HS-5 (cell line): ENCODE measurements at regions not wholly inside any gene's neighbourhood (a gene's known extent, or its start where the extent isn't known, plus 50 kb on each side); places are given as distances from the start of the nearest gene placed in this dataset.
"Not testable (repeated sequence)": the region's sequence is repeated elsewhere in the genome, so short reads cannot be mapped to it uniquely, and the experiment has no call there.

Experiments used
- DNase-seq: peaks from one replicate; pipeline ENCODE4 v3.0.0-alpha.2; 2012; ENCODE audit warnings: low read depth

DNA sequence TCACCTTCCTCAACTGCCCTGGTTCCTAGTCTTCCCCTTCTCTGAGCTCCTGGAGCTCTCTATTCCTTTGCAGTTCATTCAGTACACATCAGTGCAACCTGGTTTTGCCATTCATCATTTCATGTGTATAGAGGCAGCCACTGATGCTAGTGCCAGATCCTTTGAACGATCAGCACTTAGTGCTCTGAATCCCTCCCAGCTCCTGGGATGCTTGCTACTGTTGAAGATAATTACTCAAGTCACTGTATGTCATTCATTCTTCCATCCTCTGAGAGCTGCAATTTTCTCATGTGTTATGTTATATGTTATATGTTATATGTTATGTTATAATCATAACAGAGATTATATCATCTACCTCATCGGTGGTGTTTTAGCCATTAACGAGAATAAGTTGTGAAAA is 98.5 kb upstream of the UXS1 start:
- no peak for DNase-seq

DNA sequence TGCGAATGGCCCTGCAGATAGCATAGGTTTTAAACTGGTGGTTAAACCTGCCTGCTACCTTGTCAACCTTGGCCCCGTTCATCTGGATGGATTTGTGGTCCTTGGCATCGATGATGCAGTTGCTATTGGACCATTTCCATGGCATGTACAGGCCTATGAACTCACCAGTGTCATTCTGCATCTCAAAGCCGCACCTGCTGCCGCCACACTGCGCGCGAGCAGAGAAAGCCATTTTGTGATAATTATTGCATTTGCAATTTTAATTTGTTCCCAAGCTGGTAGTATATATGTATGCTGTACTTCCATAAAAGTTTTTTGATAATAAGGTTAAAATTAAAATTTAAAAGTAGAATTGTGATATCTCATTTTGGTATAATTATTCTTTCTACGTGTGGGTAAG is 94.8 kb upstream of the UXS1 start:
- DNase-seq, result no peak

DNA sequence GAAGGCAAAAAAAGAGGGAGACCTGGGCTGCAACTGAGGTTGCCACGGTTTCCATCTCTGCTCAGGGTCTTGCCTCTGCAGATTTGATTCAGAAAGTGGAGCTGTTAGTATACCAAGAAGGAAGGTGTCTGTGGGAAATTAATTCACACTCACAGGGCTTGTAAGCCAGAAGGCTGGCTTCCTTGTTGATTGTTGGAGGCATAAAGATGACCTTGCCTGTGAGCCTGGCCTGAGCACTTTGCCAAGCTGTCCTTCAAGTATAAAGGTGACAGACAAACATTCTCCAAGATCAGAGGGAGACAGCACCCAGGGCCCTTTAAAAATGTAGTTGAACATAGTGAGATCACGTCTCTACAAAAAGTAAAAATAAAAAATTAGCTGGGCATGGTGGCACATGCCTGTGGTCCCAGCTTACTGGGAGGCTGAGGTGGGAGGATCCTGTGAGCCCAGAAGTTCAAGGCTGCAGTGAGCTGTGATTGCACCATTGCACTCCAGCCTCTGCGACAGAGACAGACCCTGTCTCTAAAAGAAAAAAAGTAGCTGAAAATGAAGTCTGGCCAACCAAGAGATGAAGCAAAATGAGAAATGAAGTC is 91.2 kb upstream of the UXS1 start:
- DNase-seq, result no peak

- DNase-seq, result no peak
These were observed 90.6 kb upstream of the UXS1 start for GRCh38 chr2:106284691-106285202.

- no peak for DNase-seq
These were observed 90.2 kb upstream of the UXS1 start for GRCh38 chr2:106284255-106284654.

- DNase-seq, result not testable (repeated sequence)
These were observed 89.4 kb upstream of the UXS1 start for GRCh38 chr2:106283228-106284152.

- no peak for DNase-seq
These were observed 88.5 kb upstream of the UXS1 start for GRCh38 chr2:106282462-106283170.

GRCh38 chr2:106281907-106282430 is 87.9 kb upstream of the UXS1 start:
- not testable (repeated sequence) for DNase-seq

DNA sequence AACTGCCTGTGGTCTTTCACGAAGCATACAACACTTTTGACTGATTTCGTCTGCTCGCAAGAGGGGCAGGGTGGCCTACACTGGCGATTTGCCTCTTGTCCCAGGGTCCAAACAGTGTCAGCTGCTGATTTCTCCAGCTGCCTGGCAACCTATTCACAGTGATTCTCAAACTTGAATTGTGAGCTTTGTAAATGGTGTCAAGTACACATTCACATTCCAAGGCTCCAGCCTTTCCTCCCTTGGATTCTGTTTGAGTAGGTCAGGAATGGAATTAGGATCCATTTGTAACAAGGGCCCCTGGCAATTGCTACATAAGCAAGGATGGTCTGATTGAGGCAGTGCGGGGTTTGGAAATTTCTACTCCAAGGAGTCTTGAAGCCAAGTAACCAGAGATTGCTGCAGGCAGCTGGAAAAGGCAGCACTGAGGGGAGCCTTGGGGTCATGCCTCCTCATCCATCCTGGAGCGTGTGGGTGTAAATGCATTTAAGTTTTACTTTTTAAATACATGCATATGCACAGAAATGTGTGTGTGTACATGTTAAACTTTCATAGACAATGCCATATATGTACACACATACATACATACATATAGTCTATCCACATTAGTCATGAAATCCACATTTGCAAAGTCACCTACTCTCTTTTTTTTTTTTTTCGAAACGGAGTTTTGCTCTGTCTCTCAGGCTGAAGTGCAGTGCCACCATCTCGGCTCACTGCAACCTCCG is 86.8 kb upstream of the UXS1 start:
- no peak for DNase-seq

DNA sequence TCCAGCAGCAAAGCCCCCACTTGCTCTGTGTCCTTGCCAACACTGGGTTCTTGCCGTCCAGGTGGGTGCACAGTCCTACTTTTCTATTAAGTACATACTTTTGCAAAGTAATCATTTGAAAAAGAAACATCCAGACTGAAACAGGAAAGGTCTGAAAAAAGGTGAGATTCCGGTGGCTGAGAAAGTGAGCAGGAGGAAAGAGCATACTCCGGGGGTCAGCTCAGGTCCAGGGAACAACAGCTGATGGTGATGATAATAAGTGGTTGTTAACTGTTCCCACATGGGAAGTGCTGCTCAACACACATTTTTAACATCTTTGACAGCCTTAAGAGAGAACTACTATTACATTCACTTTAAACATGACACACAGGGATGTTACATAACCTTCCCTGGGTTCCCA is 86.1 kb upstream of the UXS1 start:
- DNase-seq, result no peak

GRCh38 chr2:106278112-106278876 is 84.2 kb upstream of the UXS1 start:
- no peak for DNase-seq

GRCh38 chr2:106277426-106277825 is 83.3 kb upstream of the UXS1 start:
- no peak for DNase-seq

GRCh38 chr2:106275971-106276370 is 81.9 kb upstream of the UXS1 start:
- no peak for DNase-seq

- no peak for DNase-seq
These were observed 80.6 kb upstream of the UXS1 start for GRCh38 chr2:106274668-106275067.

DNA sequence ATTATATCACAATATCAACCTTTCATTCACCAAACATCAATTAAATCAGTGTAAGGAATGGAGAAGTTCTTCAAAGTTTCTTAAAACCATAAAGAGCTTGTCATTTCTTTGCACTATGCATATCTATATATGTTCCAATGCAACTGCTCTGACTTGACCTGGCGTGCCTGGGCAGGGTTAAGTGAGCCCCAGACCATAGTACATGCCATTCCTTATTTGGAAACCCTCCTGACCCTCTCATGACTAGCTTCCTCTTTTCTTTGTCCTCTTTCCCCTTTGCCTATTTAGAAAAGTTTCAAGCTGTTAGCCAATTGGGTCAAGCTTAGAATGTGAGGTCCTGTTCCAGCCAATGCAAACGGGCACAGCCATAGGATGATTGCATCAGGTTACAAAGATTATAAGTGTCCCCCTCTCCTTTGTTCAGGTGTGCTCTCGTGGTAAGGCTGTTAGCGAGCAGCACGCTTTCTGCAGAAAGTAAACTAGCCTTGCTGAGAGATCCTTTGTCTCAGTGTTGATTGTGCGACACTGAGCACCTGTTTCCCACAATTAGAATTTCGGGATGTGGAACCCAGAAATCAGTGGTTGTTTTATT is 78.2 kb upstream of the UXS1 start:
- DNase-seq, result no peak

DNA sequence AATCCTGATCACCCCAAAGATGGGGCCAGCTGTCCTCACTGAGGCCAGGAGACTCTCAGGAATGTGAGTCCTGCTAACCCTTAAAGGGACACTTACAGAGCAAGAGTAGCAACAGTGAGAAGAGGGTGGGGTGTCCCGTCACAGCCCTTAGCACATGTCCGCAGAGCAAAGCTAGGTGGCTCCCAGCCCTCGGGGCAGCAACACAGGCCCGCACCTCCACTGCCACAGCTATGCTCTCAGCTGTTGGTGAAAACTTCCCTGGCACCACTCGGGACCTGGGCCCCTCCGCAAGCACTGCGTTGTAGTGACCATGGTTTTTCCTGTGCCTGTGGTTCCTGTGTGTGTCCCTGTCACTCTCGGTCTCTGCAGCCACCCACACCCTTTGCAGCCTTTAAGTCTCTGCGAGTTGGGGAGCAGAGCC is 76.4 kb upstream of the UXS1 start:
- DNase-seq, result no peak

GRCh38 chr2:106269591-106270291 is 75.6 kb upstream of the UXS1 start:
- no peak for DNase-seq

DNA sequence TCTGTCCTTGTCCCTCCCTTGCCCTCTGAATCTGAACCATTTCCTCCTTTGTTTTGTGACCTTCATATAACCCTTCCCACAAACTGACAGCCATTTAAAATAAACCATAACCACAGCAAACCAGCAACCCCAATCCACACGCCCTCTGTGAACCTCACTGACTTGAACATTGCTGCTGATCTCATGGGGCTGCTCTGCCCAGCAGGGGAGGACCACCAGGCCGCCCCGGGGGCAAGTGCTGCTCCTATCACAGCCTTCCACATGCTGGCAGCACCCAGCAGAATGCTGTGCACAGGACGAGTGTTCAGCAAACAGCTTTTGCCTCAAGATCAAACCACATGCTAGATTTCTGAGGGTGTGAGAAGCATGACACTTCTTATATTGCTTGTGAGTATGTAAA is 73.9 kb upstream of the UXS1 start:
- no peak for DNase-seq

DNA sequence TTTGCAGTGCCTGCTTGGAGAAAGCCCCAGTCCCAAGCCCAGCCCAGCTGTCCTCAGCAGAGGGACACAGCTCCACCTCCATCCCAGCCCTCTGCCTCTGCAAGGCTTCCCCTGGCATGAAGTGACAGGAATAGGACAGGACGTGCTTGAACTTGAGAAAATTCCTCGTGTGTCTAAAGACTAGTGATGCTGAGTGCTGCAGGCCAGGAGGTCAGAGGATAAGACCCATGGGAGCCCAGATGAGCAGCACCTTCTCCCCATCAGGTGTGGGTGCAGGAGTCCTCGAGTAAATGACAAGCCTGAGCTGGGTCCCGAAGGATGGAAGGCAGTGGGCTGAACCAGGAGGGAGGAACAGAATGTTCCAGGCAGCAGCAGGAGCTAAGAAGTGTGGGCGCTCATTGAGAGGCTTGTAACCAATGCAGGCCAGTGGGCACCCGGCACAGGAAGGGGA is 67.8 kb upstream of the UXS1 start:
- DNase-seq, result no peak

GRCh38 chr2:106258859-106259258 is 64.8 kb upstream of the UXS1 start:
- not testable (repeated sequence) for DNase-seq
